ENCODE measurements at regions not wholly inside any gene's neighbourhood (a gene's known extent, or its start where the extent isn't known, plus 50 kb on each side); places are given as distances from the start of the nearest gene placed in this dataset.
"Not testable (repeated sequence)": the region's sequence is repeated elsewhere in the genome, so short reads cannot be mapped to it uniquely, and the experiment has no call there.

GRCh38 chr11:15845261-15845660 lies 511.1 kb downstream of the SOX6 start:
- no peak for DNase-seq (ENCODE audit: low read depth)

GRCh38 chr11:15848631-15849168 lies 507.6 kb downstream of the SOX6 start:
- no peak for DNase-seq (ENCODE audit: low read depth)

- DNase-seq (ENCODE audit: low read depth) = no peak
Observed at GRCh38 chr11:15849257-15849656, 507.1 kb downstream of the SOX6 start.

- DNase-seq (ENCODE audit: low read depth) = not testable (repeated sequence)
Observed at GRCh38 chr11:15850335-15850734, 506.0 kb downstream of the SOX6 start.

- DNase-seq (ENCODE audit: low read depth) = no peak
Observed at GRCh38 chr11:15851051-15851498, 505.3 kb downstream of the SOX6 start.

- DNase-seq (ENCODE audit: low read depth) = no peak
Observed at GRCh38 chr11:15852179-15852578, 504.2 kb downstream of the SOX6 start.

GRCh38 chr11:15854245-15854644 lies 502.1 kb downstream of the SOX6 start:
- DNase-seq (ENCODE audit: low read depth) = no peak

GRCh38 chr11:15858881-15859280 lies 497.5 kb downstream of the SOX6 start:
- DNase-seq (ENCODE audit: low read depth) = no peak

GRCh38 chr11:15859411-15859810 lies 496.9 kb downstream of the SOX6 start:
- no peak for DNase-seq (ENCODE audit: low read depth)

GRCh38 chr11:15861256-15861655 lies 495.1 kb downstream of the SOX6 start:
- no peak for DNase-seq (ENCODE audit: low read depth)

GRCh38 chr11:15863411-15863810 lies 492.9 kb downstream of the SOX6 start:
- DNase-seq (ENCODE audit: low read depth) = no peak

- no peak for DNase-seq (ENCODE audit: low read depth)
Observed at GRCh38 chr11:15864026-15864805, 492.1 kb downstream of the SOX6 start.

GRCh38 chr11:15865212-15865987 lies 490.9 kb downstream of the SOX6 start:
- DNase-seq (ENCODE audit: low read depth) = no peak

- DNase-seq (ENCODE audit: low read depth) = no peak
Observed at GRCh38 chr11:15867871-15868270, 488.5 kb downstream of the SOX6 start.

- DNase-seq (ENCODE audit: low read depth) = no peak
Observed at GRCh38 chr11:15870911-15871310, 485.4 kb downstream of the SOX6 start.

GRCh38 chr11:15871904-15872626 lies 484.3 kb downstream of the SOX6 start:
- DNase-seq (ENCODE audit: low read depth) = no peak

GRCh38 chr11:15873501-15873900 lies 482.8 kb downstream of the SOX6 start:
- DNase-seq (ENCODE audit: low read depth) = no peak

- DNase-seq (ENCODE audit: low read depth) = no peak
Observed at GRCh38 chr11:15874704-15875103, 481.6 kb downstream of the SOX6 start.

- no peak for DNase-seq (ENCODE audit: low read depth)
Observed at GRCh38 chr11:15875393-15875792, 481.0 kb downstream of the SOX6 start.

GRCh38 chr11:15875943-15876342 lies 480.4 kb downstream of the SOX6 start:
- no peak for DNase-seq (ENCODE audit: low read depth)

GRCh38 chr11:15878756-15879155 lies 477.6 kb downstream of the SOX6 start:
- no peak for DNase-seq (ENCODE audit: low read depth)

- no peak for DNase-seq (ENCODE audit: low read depth)
Observed at GRCh38 chr11:15880291-15880690, 476.1 kb downstream of the SOX6 start.

All from stimulated activated CD8-positive, alpha-beta memory T cell treated with anti-CD3 and anti-CD28 coated beads, Interleukin-4, amount 100 ng/mL, for 24 hours (primary cell).